GM12864 (cell line): ENCODE measurements at regions not wholly inside any gene's neighbourhood (a gene's known extent, or its start where the extent isn't known, plus 50 kb on each side); places are given as distances from the start of the nearest gene placed in this dataset.
"Not testable (repeated sequence)": the region's sequence is repeated elsewhere in the genome, so short reads cannot be mapped to it uniquely, and the experiment has no call there.

Experiments used
- DNase-seq: peaks from one replicate; pipeline ENCODE4 v3.0.0-alpha.2; 2011; ENCODE audit warnings: low read depth
- H3K4me3 ChIP-seq: 2 replicates; pipeline ENCODE4 v1.5.1; 2011; ENCODE audit warnings: mild to moderate bottlenecking, low read depth, low read length, control low read depth
- TF ChIP-seq, protein P1 (sequence below): IDR thresholded peaks from 2 replicates; pipeline ENCODE4 v1.5.1; 2011; ENCODE audit warnings: low read depth, mild to moderate bottlenecking, moderate library complexity, low read length, control low read depth, inconsistent platforms; ENCODE audit errors: missing control alignments

DNA sequence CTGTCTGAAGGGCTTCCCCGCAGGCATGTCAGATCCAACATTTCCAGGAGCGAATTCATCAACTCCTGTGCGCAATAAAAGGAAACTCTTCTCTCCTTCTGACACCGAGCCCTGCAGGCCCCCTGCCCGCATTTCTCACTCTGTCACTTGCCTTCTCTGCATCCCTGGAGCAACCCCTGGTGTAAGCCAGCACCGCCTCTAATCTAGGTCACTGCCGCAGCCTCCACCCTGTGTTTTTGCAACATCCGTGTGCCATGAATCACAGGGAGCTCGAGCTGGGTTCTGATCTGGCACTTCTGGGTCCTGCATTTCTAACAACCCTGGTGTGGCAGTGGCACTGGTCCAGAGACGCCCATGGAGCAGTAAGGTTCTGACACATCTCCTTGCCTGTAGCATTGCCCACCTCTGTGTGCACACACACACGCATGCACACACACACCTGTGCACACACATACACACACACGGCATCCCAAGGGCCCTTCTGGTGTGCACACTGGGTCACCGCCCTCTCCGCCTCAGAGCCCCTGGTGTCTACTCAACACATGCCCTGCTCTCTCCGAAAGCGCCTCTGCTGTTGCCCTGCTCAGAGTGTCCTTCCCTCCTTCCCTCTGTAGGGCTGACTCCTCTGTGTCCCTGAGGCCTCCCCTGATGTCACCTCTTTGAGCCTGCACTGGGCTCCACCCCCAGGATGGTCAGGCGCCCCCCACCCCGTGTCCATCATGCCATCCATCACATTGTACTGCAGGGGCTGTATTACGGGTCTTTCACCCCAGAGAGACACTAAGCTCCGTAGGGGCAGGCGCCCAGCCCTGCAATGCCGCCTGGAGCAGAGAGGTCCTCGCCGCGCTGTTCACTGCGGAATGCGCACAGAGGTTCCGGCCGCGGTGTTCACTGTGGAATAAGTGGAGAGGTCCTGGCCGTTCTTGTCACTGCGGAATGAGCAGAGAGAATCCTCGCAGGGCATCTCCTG lies 111.4 kb upstream of the SFSWAP start:
- TF ChIP-seq, protein P1, sequence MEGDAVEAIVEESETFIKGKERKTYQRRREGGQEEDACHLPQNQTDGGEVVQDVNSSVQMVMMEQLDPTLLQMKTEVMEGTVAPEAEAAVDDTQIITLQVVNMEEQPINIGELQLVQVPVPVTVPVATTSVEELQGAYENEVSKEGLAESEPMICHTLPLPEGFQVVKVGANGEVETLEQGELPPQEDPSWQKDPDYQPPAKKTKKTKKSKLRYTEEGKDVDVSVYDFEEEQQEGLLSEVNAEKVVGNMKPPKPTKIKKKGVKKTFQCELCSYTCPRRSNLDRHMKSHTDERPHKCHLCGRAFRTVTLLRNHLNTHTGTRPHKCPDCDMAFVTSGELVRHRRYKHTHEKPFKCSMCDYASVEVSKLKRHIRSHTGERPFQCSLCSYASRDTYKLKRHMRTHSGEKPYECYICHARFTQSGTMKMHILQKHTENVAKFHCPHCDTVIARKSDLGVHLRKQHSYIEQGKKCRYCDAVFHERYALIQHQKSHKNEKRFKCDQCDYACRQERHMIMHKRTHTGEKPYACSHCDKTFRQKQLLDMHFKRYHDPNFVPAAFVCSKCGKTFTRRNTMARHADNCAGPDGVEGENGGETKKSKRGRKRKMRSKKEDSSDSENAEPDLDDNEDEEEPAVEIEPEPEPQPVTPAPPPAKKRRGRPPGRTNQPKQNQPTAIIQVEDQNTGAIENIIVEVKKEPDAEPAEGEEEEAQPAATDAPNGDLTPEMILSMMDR = no peak
- DNase-seq = no peak
- H3K4me3 ChIP-seq = no peak overlapping the region

DNA sequence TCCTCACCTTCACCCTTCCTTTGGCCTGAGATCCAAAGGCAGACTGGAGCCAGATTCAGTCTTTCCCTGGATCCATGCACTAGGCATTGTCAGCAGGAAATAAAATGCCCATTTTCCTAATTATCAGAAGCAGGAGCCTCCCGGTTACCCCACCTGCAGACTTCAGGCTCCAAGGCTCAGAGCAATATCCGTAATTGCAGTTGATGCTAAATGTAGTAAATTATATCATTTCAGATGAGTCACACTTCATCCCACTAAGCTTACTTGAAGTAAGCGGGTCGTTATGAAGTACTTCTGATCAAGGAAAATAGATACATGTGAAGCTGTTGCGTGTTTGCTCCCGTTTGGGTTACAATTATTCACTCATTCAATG lies 110.7 kb upstream of the SFSWAP start:
- no peak for DNase-seq
- TF ChIP-seq, protein P1 = no peak
- no peak overlapping the region for H3K4me3 ChIP-seq

DNA sequence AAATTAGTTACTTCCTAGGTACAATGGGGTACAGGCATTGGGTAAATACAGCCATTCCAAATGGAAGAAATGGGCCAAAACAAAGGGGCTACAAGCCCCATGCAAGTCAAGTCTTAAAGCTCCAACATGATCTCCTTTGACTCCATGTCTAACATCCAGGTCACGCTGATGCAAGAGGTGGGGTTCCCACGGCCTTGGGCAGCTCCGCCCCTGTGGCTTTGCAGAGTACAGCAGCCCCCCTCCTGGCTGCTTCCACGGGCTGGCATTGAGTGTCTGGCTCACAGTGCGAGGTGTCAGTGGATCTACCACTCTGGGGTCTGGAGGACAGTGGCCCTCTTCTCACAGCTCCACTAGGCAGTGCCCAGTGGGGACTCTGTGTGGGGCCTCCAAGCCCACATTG lies 109.4 kb upstream of the SFSWAP start:
- not testable (repeated sequence) for DNase-seq, H3K4me3 ChIP-seq

DNA sequence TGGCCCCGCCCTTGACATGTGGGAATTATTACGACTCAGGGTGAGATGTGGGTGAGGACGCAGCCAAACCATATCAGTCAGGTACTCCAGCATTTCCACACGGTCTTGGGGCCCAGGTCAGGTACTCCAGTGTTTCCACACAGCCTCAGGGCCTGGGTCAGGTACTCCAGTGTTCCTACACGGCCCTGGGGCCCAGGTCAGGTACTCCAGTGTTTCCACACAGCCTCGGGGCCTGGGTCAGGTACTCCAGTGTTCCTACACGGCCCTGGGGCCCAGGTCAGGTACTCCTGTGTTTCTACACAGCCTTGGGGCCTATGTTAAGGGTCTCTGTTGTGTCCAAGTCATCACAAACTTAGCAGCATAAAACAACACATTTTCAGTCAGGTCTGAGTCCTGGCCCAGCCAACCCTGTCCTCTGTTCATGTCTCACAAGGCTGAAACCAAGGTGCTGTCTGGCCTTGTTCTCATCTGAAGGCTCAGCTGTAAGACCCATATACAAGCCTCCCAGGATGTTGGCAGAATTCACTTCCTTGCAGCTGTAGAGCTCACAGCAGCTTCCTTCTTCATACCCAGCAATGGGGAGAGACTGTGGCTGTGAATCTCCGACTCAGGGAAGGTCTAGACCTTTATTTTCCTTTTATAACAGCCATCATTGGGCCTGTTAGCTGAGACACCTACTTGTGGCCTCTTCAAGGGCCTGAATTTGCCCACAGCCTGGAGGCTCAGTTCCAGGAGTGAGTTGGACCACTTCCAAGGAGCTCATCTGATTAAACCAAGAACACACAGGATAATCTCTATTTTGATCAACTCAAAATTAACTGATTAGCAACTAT lies 107.6 kb upstream of the SFSWAP start:
- DNase-seq = no peak
- TF ChIP-seq, protein P1 = no peak
- no peak overlapping the region for H3K4me3 ChIP-seq

DNA sequence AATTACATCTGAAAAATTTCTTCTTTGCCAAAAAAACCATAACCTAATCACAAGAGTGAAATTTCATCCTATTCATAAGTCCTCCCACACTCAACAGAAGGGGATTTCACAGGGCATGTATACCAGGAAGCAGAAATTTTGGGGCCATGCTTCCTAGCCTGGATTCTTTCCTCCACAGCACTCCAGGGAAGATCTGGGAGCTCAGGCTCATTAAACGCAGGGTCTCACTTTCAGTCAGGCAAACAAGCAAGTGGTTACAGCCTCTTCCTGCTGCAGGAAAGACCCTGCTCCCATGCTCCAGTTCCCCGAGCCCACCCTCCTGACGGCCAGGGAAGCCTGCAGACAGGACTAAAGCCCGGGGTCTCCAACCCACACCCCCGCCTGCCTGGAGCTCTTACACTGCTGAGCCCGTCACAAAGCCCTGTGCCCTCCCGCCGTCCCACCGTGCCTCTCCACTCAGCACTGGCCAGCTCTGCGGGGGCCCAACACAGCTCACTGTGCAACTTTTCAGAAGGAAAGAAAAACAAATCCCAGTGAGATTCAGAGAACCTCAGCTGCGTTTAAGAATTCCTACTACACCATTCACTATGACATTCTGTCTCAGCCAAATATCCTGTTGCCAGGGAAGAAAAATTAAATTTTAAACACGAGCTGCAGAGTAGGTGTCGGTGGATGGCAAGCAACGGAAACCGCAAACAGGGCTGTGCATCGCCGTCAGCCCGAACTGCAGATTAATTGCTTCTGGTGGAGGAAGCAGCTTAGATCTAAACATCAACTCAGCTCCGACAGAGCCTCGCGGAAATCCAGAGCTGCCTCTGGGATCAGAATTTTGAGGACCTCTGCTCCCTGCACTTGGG lies 106.7 kb upstream of the SFSWAP start:
- TF ChIP-seq, protein P1 = no peak
- DNase-seq = peak; percentile 37
- peak overlapping the region; percentile 17; the same call in 1 of the 2 replicates for H3K4me3 ChIP-seq

DNA sequence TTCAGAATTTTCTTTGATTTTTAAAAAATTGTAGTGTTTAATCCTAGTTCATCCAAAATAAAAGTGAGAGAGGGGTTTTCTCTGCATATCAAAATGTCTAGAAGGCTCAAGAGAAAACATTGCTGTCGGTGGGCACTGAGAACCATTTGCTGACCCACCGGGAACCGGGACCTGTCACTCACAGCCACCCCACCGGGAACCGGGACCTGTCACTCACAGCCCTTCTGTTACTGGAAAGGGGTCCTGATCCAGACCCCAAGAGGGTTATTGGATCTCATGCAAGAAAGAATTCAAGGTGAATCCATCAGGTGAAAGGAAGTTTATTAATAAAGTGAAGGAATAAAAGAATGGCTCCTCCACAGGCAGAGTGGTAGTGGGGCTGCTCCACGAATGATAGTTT lies 106.0 kb upstream of the SFSWAP start:
- no peak for DNase-seq
- TF ChIP-seq, protein P1 = no peak
- H3K4me3 ChIP-seq = no peak overlapping the region
